HCT116 (cell line): ENCODE measurements at regions not wholly inside any gene's neighbourhood (a gene's known extent, or its start where the extent isn't known, plus 50 kb on each side); places are given as distances from the start of the nearest gene placed in this dataset.

Experiments
- ATAC-seq: fragments of 200-7000 bp; cut with Tn5 transposase; 2 replicates; pipeline ENCODE4 v1.9.1; 2020; ENCODE audit warnings: mild to moderate bottlenecking, moderate library complexity
- BruUV-seq: library from RNA; stranded (reverse); fragments of 400-500 nt; replicated peaks from 2 replicates; lab custom pipeline; 2021; lab: Mats Ljungman, UMichigan
- CTCF ChIA-PET: fragments of 300-600 bp; sonication (Branson Sonifier 250); formaldehyde crosslinking; loops from one replicate; lab custom pipeline; 2021; ENCODE audit warnings: antibody characterized with exemption; lab: Charles Lee
- POLR2A ChIA-PET: fragments of 300-600, 350-600 bp; sonication (Branson Sonifier 250); formaldehyde crosslinking; loops from one replicate; lab custom pipeline; 2021; ENCODE audit warnings: antibody characterized with exemption; lab: Charles Lee
- RAD21 ChIA-PET, 2 experiments: fragments of 300-600 bp; sonication (Branson Sonifier 250); formaldehyde crosslinking; loops; one replicate each; lab custom pipeline; 2023; ENCODE audit warnings: low total read pairs in 2 of 2; ENCODE audit not compliant: uncharacterized antibody in 2 of 2, unreplicated experiment in 2 of 2, low non-redundant PET in 1 of 2; lab: Charles Lee
- DNase-seq: peaks from one replicate; pipeline ENCODE4 v3.0.0-alpha.2; 2010; ENCODE audit warnings: low read depth, low spot score
- H2AFZ ChIP-seq: fragments of 200-600 bp; shearing (Covaris generic), sonication (generic); 2 replicates; pipeline ENCODE4 v1.6.1; 2017; ENCODE audit warnings: low read depth, mixed run types, mixed read lengths, antibody characterized with exemption, low read length; ENCODE audit not compliant: poor library complexity, severe bottlenecking
- H3K27ac ChIP-seq: 2 replicates; pipeline ENCODE4 v1.5.1; 2012; ENCODE audit warnings: low read depth, low read length
- H3K27me3 ChIP-seq: fragments of 200-600 bp; sonication (generic); 2 replicates; pipeline ENCODE4 v1.6.1; 2016; ENCODE audit warnings: mixed run types, low read length, mixed read lengths; ENCODE audit not compliant: insufficient read depth
- H3K36me3 ChIP-seq, 2 experiments: fragments of 200-500 bp in 1 of 2; fragments of 200-600 bp in 1 of 2; sonication (Bioruptor generic) in 1 of 2; sonication (generic) in 1 of 2; 2 replicates each; pipeline versions ENCODE4 v1.5.1 to v1.6.1; 2014 to 2016; ENCODE audit warnings: low read length in 2 of 2, inconsistent platforms in 1 of 2, mixed read lengths in 1 of 2, mixed run types in 1 of 2; ENCODE audit not compliant: insufficient read depth in 2 of 2, control insufficient read depth in 1 of 2
- H3K4me1 ChIP-seq, 2 experiments: fragments of 200-600 bp in 1 of 2; sonication (generic) in 1 of 2; 2 replicates each; pipeline versions ENCODE4 v1.5.1 to v1.6.1; 2012 to 2017; ENCODE audit warnings: low read length in 2 of 2, inconsistent platforms in 1 of 2, mild to moderate bottlenecking in 1 of 2, mixed read lengths in 1 of 2, mixed run types in 1 of 2, moderate library complexity in 1 of 2; ENCODE audit not compliant: insufficient read depth in 2 of 2, control insufficient read depth in 1 of 2
- H3K4me2 ChIP-seq: fragments of 200-600 bp; sonication (generic); 2 replicates; pipeline ENCODE4 v1.6.1; 2017; ENCODE audit warnings: mixed run types, low read length, mixed read lengths
- H3K4me3 ChIP-seq, 2 experiments: fragments of 200-600 bp in 1 of 2; sonication (generic) in 1 of 2; replicated peaks in 1 of 2; 2 replicates each; pipeline ENCODE4 v1.5.1; 2011 to 2016; ENCODE audit warnings: low read length in 2 of 2, control low read depth in 1 of 2, low read depth in 1 of 2, mild to moderate bottlenecking in 1 of 2, mixed read lengths in 1 of 2, mixed run types in 1 of 2
- H3K79me2 ChIP-seq: fragments of 200-600 bp; sonication (generic); 2 replicates; pipeline ENCODE4 v1.6.1; 2017; ENCODE audit warnings: mild to moderate bottlenecking, mixed run types, low read length, moderate library complexity, mixed read lengths; ENCODE audit not compliant: insufficient read depth
- H3K9ac ChIP-seq: fragments of 200-600 bp; sonication (generic); 2 replicates; pipeline ENCODE4 v1.6.1; 2016; ENCODE audit warnings: low read length, mixed read lengths
- H3K9me2 ChIP-seq: fragments of 200-600 bp; sonication (generic), shearing (Covaris generic); 2 replicates; pipeline ENCODE4 v1.6.1; 2017; ENCODE audit warnings: mixed run types, mild to moderate bottlenecking, moderate library complexity; ENCODE audit not compliant: insufficient read depth
- H3K9me3 ChIP-seq, 2 experiments: fragments of 200-500 bp in 1 of 2; fragments of 200-600 bp in 1 of 2; sonication (Bioruptor generic) in 1 of 2; sonication (generic) in 1 of 2; 2 replicates each; pipeline ENCODE4 v1.6.1; 2014 to 2017; ENCODE audit warnings: low read length in 2 of 2, mixed read lengths in 2 of 2, inconsistent platforms in 1 of 2, low read depth in 1 of 2, mild to moderate bottlenecking in 1 of 2, mixed run types in 1 of 2, moderate library complexity in 1 of 2; ENCODE audit not compliant: control insufficient read depth in 1 of 2, insufficient read depth in 1 of 2
- H4K20me1 ChIP-seq: fragments of 200-600 bp; sonication (generic), shearing (Covaris generic); 2 replicates; pipeline ENCODE4 v1.6.1; 2017; ENCODE audit warnings: mixed run types, mild to moderate bottlenecking, moderate library complexity; ENCODE audit not compliant: insufficient read depth
- CBX3 ChIP-seq: IDR thresholded peaks from 2 replicates; pipeline ENCODE4 v1.6.1; 2012; ENCODE audit warnings: low read depth
- CEBPB ChIP-seq: IDR thresholded peaks from 2 replicates; pipeline ENCODE4 v1.6.1; 2012; ENCODE audit warnings: low read depth
- CTCF ChIP-seq, 3 experiments: fragments of 200-600 bp in 1 of 3; sonication (generic) in 1 of 3; IDR thresholded peaks in 2 of 3; conservative IDR thresholded peaks in 1 of 3; 2 replicates each; pipeline ENCODE4 v1.5.1; 2012 to 2017; ENCODE audit warnings: low read depth in 2 of 3, low read length in 2 of 3, antibody characterized with exemption in 1 of 3, borderline replicate concordance in 1 of 3, control low read depth in 1 of 3, mild to moderate bottlenecking in 1 of 3, mixed read lengths in 1 of 3, mixed run types in 1 of 3, moderate library complexity in 1 of 3; ENCODE audit not compliant: insufficient read depth in 1 of 3
- ELF1 ChIP-seq: IDR thresholded peaks from 2 replicates; pipeline ENCODE4 v1.6.1; 2012; ENCODE audit warnings: low read depth, borderline replicate concordance
- EZH2phosphoT487 ChIP-seq: fragments of 200-600 bp; IDR thresholded peaks from 2 replicates; pipeline ENCODE4 v1.6.1; 2018; ENCODE audit warnings: antibody characterized with exemption, borderline replicate concordance
- FOSL1 ChIP-seq: IDR thresholded peaks from 2 replicates; pipeline ENCODE4 v1.6.1; 2012; ENCODE audit warnings: low read depth
- MAX ChIP-seq: IDR thresholded peaks from 2 replicates; pipeline ENCODE4 v1.6.1; 2012
- POLR2A ChIP-seq: IDR thresholded peaks from 2 replicates; pipeline ENCODE4 v1.7.0; 2011; ENCODE audit warnings: borderline replicate concordance; ENCODE audit not compliant: insufficient read depth, insufficient read length; ENCODE audit errors: extremely low read depth
- REST ChIP-seq: IDR thresholded peaks from 2 replicates; pipeline ENCODE4 v1.6.1; 2012; ENCODE audit warnings: low read depth
- SIN3A ChIP-seq: IDR thresholded peaks from 2 replicates; pipeline ENCODE4 v1.6.1; 2012; ENCODE audit warnings: low read depth
- YY1 ChIP-seq: IDR thresholded peaks from 2 replicates; pipeline ENCODE4 v1.6.1; 2011; ENCODE audit warnings: low read length, low read depth, moderate library complexity, mild to moderate bottlenecking; ENCODE audit not compliant: insufficient replicate concordance; ENCODE audit errors: extremely low read depth
- ZBTB33 ChIP-seq: IDR thresholded peaks from 2 replicates; pipeline ENCODE4 v1.6.1; 2011; ENCODE audit warnings: mild to moderate bottlenecking, low read length, moderate library complexity; ENCODE audit not compliant: insufficient replicate concordance; ENCODE audit errors: extremely low read depth
- ZFX ChIP-seq: fragments of 450-650 bp; IDR thresholded peaks from 2 replicates; pipeline ENCODE4 v1.6.1; 2017
- ZNF274 ChIP-seq: fragments of 200-500 bp; sonication (Bioruptor generic); IDR thresholded peaks from 2 replicates; pipeline ENCODE4 v1.6.1; 2014; ENCODE audit warnings: mild to moderate bottlenecking, low read depth, low read length, inconsistent platforms
- intact Hi-C: fragments of 100-400 bp; cut with micrococcal nuclease; formaldehyde crosslinking; loops from 2 replicates; pipeline ENCODE4 v1.10.0; 2022

- TF ChIP-seq REST (no peak), CTCF (IDR thresholded peaks at IDR 0.05 in 2 of 3, conservative IDR thresholded peaks at IDR 0.05 in 1 of 3; ENCODE audit: borderline replicate concordance in 1 of 3, insufficient read depth in 1 of 3, low read depth in 2 of 3, low read length in 2 of 3) (no peak)
These were observed 357.8 kb upstream of the SLC7A11 start (continued) for GRCh38 chr4:138599965-138600364.

DNA sequence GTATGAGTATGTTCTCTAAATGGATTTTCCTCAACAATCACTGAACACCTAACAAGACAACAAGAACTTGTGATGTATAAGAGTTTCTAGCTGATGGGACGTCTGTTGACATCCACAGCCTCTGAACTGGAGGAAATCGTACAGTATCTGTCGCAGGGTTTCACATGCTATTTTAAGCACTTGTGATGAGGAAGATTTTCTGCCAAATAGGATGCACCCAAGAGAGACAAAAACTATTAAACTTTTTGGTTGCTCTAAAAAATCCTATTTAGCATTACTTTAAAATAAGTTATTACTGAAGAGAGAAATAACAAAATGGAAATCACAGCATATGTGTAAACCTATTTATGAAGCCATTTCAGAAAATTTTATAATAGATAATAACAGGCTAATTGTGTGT lies 356.1 kb upstream of the SLC7A11 start:
- no peaks in the 10 kb centered on the region for H3K36me3 ChIP-seq
- H3K4me1 ChIP-seq: no peaks in the 10 kb centered on the region
- no peak for TF ChIP-seq YY1
- no peak for TF ChIP-seq ZBTB33
- no peak for TF ChIP-seq MAX
- TF ChIP-seq SIN3A: no peak
- no peak for TF ChIP-seq CEBPB
- no peak for TF ChIP-seq EZH2phosphoT487
- TF ChIP-seq ELF1: no peak
- no peak for TF ChIP-seq CBX3
- TF ChIP-seq ZNF274: no peak
- no peak for TF ChIP-seq REST
- no peak for TF ChIP-seq ZFX
- no peak for TF ChIP-seq POLR2A
- no peak for TF ChIP-seq FOSL1

More for the DNA sequence above, 356.1 kb upstream of the SLC7A11 start:
- no peak for ATAC-seq
- Histone ChIP-seq H3K9me2 (no peaks in the 10 kb centered on the region), H3K9me3 (no peaks in the 10 kb centered on the region), H3K4me3 (no peak overlapping the region), H3K4me2 (no peak overlapping the region), H2AFZ (no peak overlapping the region), H3K79me2 (no peaks in the 10 kb centered on the region), H4K20me1 (no peaks in the 10 kb centered on the region), H3K9ac (no peak overlapping the region), H3K27me3 (no peaks in the 10 kb centered on the region), H3K27ac (no peak overlapping the region)
- CTCF ChIA-PET: no interaction called here
- intact Hi-C loops: no loop called here
- DNase-seq: no peak
- RAD21 ChIA-PET: no interaction called here
- BruUV-seq: no TSS peak
- POLR2A ChIA-PET: no interaction called here
